ENCODE measurements at regions not wholly inside any gene's neighbourhood (a gene's known extent, or its start where the extent isn't known, plus 50 kb on each side); places are given as distances from the start of the nearest gene placed in this dataset.

- DNase-seq (ENCODE audit: low read depth) = no peak
- no peak overlapping the region for H3K4me3 ChIP-seq (ENCODE audit: low read length)
- TF ChIP-seq CTCF (IDR thresholded peaks at IDR 0.05; ENCODE audit: insufficient read depth, low read depth, low read length, missing control alignments) = no peak
Measured at GRCh38 chr14:26846388-26846787, 248.6 kb upstream of the NOVA1 start.

- no peak overlapping the region for H3K4me3 ChIP-seq (ENCODE audit: low read length)
- DNase-seq (ENCODE audit: low read depth) = no peak
- no peak for TF ChIP-seq CTCF (IDR thresholded peaks at IDR 0.05; ENCODE audit: insufficient read depth, low read depth, low read length, missing control alignments)
Measured at GRCh38 chr14:26849514-26849913, 251.7 kb upstream of the NOVA1 start.

DNA sequence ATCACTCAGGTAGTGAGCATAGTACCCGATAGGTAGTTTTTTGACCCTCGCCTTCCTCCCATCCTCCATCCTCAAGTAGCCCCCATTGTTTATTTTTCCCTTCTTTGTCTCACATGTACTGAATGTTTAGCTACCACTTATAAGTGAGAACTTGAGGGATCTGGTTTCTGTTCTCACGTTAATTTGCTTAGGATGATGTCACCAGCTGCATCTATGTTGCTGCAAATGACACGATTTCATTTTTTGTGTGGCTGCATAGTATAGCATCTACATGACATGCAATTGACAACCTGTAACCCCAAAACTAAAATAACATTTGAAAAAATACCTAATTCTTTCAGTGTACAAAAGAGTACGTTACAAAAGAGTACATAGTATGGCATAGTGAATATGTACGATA is 254.0 kb upstream of the NOVA1 start:
- H3K4me3 ChIP-seq (ENCODE audit: low read length) = no peak overlapping the region
- no peak for TF ChIP-seq CTCF (IDR thresholded peaks at IDR 0.05; ENCODE audit: insufficient read depth, low read depth, low read length, missing control alignments)

DNA sequence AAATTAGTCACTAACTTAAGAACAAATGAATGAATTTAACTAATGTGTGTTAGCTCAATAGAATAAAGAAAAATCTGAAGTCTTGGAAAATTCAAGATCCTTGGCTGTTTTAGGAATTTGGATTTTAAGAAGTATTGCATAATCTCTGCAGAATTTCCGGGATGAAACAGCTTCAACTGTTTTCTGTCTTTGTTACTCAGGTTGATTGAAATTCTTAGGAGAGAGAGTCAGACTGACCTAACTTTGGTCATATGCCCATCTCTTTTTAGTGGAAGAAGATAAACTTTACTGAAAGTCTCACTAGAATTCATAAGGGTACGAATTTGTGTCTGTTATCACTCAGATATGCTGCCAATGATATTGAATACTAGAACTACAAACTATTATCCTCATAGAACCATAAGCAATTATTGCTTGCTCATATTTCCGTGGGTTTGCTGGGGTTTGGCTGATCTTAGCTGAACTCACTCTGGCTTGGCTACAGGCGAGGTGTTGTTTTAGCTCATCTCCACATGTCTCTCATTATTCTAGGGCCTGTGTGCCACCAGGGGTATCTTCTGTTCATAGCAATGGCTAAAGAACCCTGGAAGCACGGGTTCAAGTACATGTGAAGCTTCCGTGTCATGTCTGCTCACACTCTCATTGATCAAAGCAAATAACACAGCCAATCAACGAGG is 257.4 kb upstream of the NOVA1 start:
- DNase-seq (ENCODE audit: low read depth) = no peak
- TF ChIP-seq CTCF (IDR thresholded peaks at IDR 0.05; ENCODE audit: insufficient read depth, low read depth, low read length, missing control alignments) = no peak
- H3K4me3 ChIP-seq (ENCODE audit: low read length) = no peak overlapping the region

More for the DNA sequence above, 254.0 kb upstream of the NOVA1 start:
- no peak for DNase-seq (ENCODE audit: low read depth)

- no peak for TF ChIP-seq CTCF (IDR thresholded peaks at IDR 0.05; ENCODE audit: insufficient read depth, low read depth, low read length, missing control alignments)
- DNase-seq (ENCODE audit: low read depth) = no peak
Measured at GRCh38 chr14:26856876-26857518, 259.2 kb upstream of the NOVA1 start.

GRCh38 chr14:26859483-26859882 is 261.6 kb upstream of the NOVA1 start:
- no peak for DNase-seq (ENCODE audit: low read depth)
- no peak for TF ChIP-seq CTCF (IDR thresholded peaks at IDR 0.05; ENCODE audit: insufficient read depth, low read depth, low read length, missing control alignments)
- H3K4me3 ChIP-seq (ENCODE audit: low read length) = no peak overlapping the region

More at GRCh38 chr14:26856876-26857518, 259.2 kb upstream of the NOVA1 start:
- no peak overlapping the region for H3K4me3 ChIP-seq (ENCODE audit: low read length)

GRCh38 chr14:26860111-26860510 is 262.3 kb upstream of the NOVA1 start:
- no peak for DNase-seq (ENCODE audit: low read depth)
- TF ChIP-seq CTCF (IDR thresholded peaks at IDR 0.05; ENCODE audit: insufficient read depth, low read depth, low read length, missing control alignments) = no peak
- H3K4me3 ChIP-seq (ENCODE audit: low read length) = no peak overlapping the region

All from epithelial cell of esophagus (primary cell).